GM23338 (cell line): ENCODE measurements at regions not wholly inside any gene's neighbourhood (a gene's known extent, or its start where the extent isn't known, plus 50 kb on each side); places are given as distances from the start of the nearest gene placed in this dataset.

Experiments
- ATAC-seq: fragments of 200-7000 bp; cut with Tn5 transposase; 3 replicates; pipeline ENCODE4 v1.9.1; 2020
- DNase-seq: peaks from one replicate; pipeline ENCODE4 v3.0.0-alpha.2; 2015; ENCODE audit warnings: low spot score
- H2AFZ ChIP-seq: fragments of 200-600 bp; sonication (generic); 2 replicates; pipeline ENCODE4 v1.8.0; 2016; ENCODE audit warnings: antibody characterized with exemption, mild to moderate bottlenecking, moderate library complexity
- H3F3A ChIP-seq: fragments of 200-600 bp; sonication (generic); replicated peaks from 2 replicates; pipeline ENCODE4 v1.8.0; 2017; ENCODE audit warnings: antibody characterized with exemption, mixed run types, low read depth
- H3K27ac ChIP-seq: fragments of 200-600 bp; sonication (generic); 2 replicates; pipeline ENCODE4 v1.6.1; 2016; ENCODE audit warnings: low read depth
- H3K27me3 ChIP-seq: fragments of 200-600 bp; sonication (generic); 2 replicates; pipeline ENCODE4 v1.8.0; 2016; ENCODE audit warnings: mild to moderate bottlenecking, mixed run types, moderate library complexity; ENCODE audit not compliant: insufficient read depth
- H3K36me3 ChIP-seq: fragments of 200-600 bp; sonication (generic); 2 replicates; pipeline ENCODE4 v1.8.0; 2016; ENCODE audit warnings: mild to moderate bottlenecking; ENCODE audit not compliant: insufficient read depth
- H3K4me1 ChIP-seq: fragments of 200-600 bp; sonication (generic); 2 replicates; pipeline ENCODE4 v1.8.0; 2016; ENCODE audit warnings: mild to moderate bottlenecking, moderate library complexity; ENCODE audit not compliant: insufficient read depth
- H3K4me2 ChIP-seq: fragments of 200-600 bp; sonication (generic); 2 replicates; pipeline ENCODE4 v1.7.1; 2017; ENCODE audit warnings: mixed run types
- H3K4me3 ChIP-seq: fragments of 200-600 bp; sonication (generic); 2 replicates; pipeline ENCODE4 v1.6.1; 2016; ENCODE audit warnings: mixed run types
- H3K79me2 ChIP-seq: fragments of 200-600 bp; sonication (generic); replicated peaks from 2 replicates; pipeline ENCODE4 v1.8.0; 2017; ENCODE audit warnings: mild to moderate bottlenecking; ENCODE audit not compliant: insufficient read depth
- H3K9me2 ChIP-seq: fragments of 200-600 bp; sonication (generic); 2 replicates; pipeline ENCODE4 v1.8.0; 2017; ENCODE audit not compliant: insufficient read depth
- H4K20me1 ChIP-seq: fragments of 200-600 bp; sonication (generic); replicated peaks from 2 replicates; pipeline ENCODE4 v1.8.0; 2017; ENCODE audit warnings: mild to moderate bottlenecking; ENCODE audit not compliant: insufficient read depth
- H3K27ac Mint-ChIP-seq: 2 replicates; pipeline ENCODE4 v1.8.0; 2020; ENCODE audit warnings: inconsistent platforms, mild to moderate bottlenecking, moderate library complexity, mixed read lengths
- H3K27me3 Mint-ChIP-seq: 3 replicates; pipeline ENCODE4 v1.8.0; 2022; ENCODE audit warnings: low read depth, mild to moderate bottlenecking, moderate library complexity, mixed read lengths, inconsistent platforms; ENCODE audit not compliant: insufficient read depth, poor library complexity
- H3K36me3 Mint-ChIP-seq: 3 replicates; pipeline ENCODE4 v1.8.0; 2021; ENCODE audit warnings: low read depth, mild to moderate bottlenecking, inconsistent platforms, moderate library complexity, mixed read lengths
- H3K4me1 Mint-ChIP-seq: 3 replicates; pipeline ENCODE4 v1.8.0; 2020; ENCODE audit warnings: mild to moderate bottlenecking, inconsistent platforms, mixed read lengths
- H3K4me3 Mint-ChIP-seq: 3 replicates; pipeline ENCODE4 v1.8.0; 2021; ENCODE audit warnings: moderate library complexity, mild to moderate bottlenecking, inconsistent platforms, mixed read lengths
- H3K9me3 Mint-ChIP-seq: 3 replicates; pipeline ENCODE4 v1.8.0; 2020; ENCODE audit warnings: moderate library complexity, mild to moderate bottlenecking, inconsistent platforms, mixed read lengths
- EZH2 ChIP-seq: fragments of 200-600 bp; sonication (generic); IDR thresholded peaks from one replicate; pipeline ENCODE4 v1.8.0; 2017; ENCODE audit warnings: antibody characterized with exemption, mild to moderate bottlenecking, low read depth; ENCODE audit not compliant: unreplicated experiment
- JUNB ChIP-seq: IDR thresholded peaks from one replicate; pipeline ENCODE4 v1.6.1; 2016; ENCODE audit warnings: antibody characterized with exemption; ENCODE audit not compliant: unreplicated experiment
- NANOG ChIP-seq: IDR thresholded peaks from 2 replicates; pipeline ENCODE4 v1.6.1; 2016; ENCODE audit warnings: antibody characterized with exemption, borderline replicate concordance
- STAT1 ChIP-seq: IDR thresholded peaks from one replicate; pipeline ENCODE4 v1.6.1; 2016; ENCODE audit warnings: antibody characterized with exemption; ENCODE audit not compliant: unreplicated experiment
- ZNF114 ChIP-seq: fragments of 250-450 bp; sonication (Bioruptor Pico); IDR thresholded peaks from 2 replicates; pipeline ENCODE4 v1.5.0; 2020; ENCODE audit warnings: mild to moderate bottlenecking, moderate library complexity
- TF ChIP-seq, protein P1 (sequence below), 2 experiments: fragments of 200-600 bp in 1 of 2; sonication (generic) in 1 of 2; conservative IDR thresholded peaks; 2 replicates each; pipeline versions ENCODE4 v1.5.1 to v1.6.1; 2016 to 2017; ENCODE audit warnings: antibody characterized with exemption in 2 of 2, low read depth in 2 of 2, mild to moderate bottlenecking in 2 of 2, moderate library complexity in 1 of 2
- TF ChIP-seq, protein P2 (sequence below): IDR thresholded peaks from 2 replicates; pipeline ENCODE4 v1.6.1; 2016; ENCODE audit warnings: antibody characterized with exemption
- TF ChIP-seq, protein P3 (sequence below): IDR thresholded peaks from one replicate; pipeline ENCODE4 v1.6.1; 2018; ENCODE audit warnings: antibody characterized with exemption; ENCODE audit not compliant: unreplicated experiment
- TF ChIP-seq, protein P4 (sequence below): fragments of 250-450 bp; sonication (Bioruptor Pico); IDR thresholded peaks from 2 replicates; pipeline ENCODE4 v1.5.0; 2020; ENCODE audit warnings: mild to moderate bottlenecking, moderate library complexity

- no peaks in the 10 kb centered on the region for H3F3A ChIP-seq
- H3K4me3 ChIP-seq = no peak overlapping the region
- H4K20me1 ChIP-seq = no peaks in the 10 kb centered on the region
- Mint-ChIP-seq H3K36me3 (no peaks in the 10 kb centered on the region), H3K4me1 (no peaks in the 10 kb centered on the region), H3K9me3 (no peaks in the 10 kb centered on the region), H3K27me3 (no peaks in the 10 kb centered on the region), H3K27ac (no peak overlapping the region), H3K4me3 (no peak overlapping the region)
- H3K9me2 ChIP-seq = peaks cover 4% of the 10 kb centered on the region; the same call in 1 of the 2 replicates
- H3K36me3 ChIP-seq = no peaks in the 10 kb centered on the region
- no peak overlapping the region for H3K4me2 ChIP-seq
- ATAC-seq (no peak), DNase-seq (no peak)
- no peaks in the 10 kb centered on the region for H3K79me2 ChIP-seq
- TF ChIP-seq ZNF114 (CRISPR knock-in tag) (no peak), EZH2 (no peak), NANOG (no peak), JUNB (no peak), STAT1 (no peak)
- TF ChIP-seq, protein P1, sequence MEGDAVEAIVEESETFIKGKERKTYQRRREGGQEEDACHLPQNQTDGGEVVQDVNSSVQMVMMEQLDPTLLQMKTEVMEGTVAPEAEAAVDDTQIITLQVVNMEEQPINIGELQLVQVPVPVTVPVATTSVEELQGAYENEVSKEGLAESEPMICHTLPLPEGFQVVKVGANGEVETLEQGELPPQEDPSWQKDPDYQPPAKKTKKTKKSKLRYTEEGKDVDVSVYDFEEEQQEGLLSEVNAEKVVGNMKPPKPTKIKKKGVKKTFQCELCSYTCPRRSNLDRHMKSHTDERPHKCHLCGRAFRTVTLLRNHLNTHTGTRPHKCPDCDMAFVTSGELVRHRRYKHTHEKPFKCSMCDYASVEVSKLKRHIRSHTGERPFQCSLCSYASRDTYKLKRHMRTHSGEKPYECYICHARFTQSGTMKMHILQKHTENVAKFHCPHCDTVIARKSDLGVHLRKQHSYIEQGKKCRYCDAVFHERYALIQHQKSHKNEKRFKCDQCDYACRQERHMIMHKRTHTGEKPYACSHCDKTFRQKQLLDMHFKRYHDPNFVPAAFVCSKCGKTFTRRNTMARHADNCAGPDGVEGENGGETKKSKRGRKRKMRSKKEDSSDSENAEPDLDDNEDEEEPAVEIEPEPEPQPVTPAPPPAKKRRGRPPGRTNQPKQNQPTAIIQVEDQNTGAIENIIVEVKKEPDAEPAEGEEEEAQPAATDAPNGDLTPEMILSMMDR (conservative IDR thresholded peaks at IDR 0.05; ENCODE audit: low read depth in 2 of 2) = no peak
- TF ChIP-seq, protein P2, sequence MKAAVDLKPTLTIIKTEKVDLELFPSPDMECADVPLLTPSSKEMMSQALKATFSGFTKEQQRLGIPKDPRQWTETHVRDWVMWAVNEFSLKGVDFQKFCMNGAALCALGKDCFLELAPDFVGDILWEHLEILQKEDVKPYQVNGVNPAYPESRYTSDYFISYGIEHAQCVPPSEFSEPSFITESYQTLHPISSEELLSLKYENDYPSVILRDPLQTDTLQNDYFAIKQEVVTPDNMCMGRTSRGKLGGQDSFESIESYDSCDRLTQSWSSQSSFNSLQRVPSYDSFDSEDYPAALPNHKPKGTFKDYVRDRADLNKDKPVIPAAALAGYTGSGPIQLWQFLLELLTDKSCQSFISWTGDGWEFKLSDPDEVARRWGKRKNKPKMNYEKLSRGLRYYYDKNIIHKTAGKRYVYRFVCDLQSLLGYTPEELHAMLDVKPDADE = no peak
- TF ChIP-seq, protein P3, sequence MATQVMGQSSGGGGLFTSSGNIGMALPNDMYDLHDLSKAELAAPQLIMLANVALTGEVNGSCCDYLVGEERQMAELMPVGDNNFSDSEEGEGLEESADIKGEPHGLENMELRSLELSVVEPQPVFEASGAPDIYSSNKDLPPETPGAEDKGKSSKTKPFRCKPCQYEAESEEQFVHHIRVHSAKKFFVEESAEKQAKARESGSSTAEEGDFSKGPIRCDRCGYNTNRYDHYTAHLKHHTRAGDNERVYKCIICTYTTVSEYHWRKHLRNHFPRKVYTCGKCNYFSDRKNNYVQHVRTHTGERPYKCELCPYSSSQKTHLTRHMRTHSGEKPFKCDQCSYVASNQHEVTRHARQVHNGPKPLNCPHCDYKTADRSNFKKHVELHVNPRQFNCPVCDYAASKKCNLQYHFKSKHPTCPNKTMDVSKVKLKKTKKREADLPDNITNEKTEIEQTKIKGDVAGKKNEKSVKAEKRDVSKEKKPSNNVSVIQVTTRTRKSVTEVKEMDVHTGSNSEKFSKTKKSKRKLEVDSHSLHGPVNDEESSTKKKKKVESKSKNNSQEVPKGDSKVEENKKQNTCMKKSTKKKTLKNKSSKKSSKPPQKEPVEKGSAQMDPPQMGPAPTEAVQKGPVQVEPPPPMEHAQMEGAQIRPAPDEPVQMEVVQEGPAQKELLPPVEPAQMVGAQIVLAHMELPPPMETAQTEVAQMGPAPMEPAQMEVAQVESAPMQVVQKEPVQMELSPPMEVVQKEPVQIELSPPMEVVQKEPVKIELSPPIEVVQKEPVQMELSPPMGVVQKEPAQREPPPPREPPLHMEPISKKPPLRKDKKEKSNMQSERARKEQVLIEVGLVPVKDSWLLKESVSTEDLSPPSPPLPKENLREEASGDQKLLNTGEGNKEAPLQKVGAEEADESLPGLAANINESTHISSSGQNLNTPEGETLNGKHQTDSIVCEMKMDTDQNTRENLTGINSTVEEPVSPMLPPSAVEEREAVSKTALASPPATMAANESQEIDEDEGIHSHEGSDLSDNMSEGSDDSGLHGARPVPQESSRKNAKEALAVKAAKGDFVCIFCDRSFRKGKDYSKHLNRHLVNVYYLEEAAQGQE = no peak
- TF ChIP-seq, protein P4, sequence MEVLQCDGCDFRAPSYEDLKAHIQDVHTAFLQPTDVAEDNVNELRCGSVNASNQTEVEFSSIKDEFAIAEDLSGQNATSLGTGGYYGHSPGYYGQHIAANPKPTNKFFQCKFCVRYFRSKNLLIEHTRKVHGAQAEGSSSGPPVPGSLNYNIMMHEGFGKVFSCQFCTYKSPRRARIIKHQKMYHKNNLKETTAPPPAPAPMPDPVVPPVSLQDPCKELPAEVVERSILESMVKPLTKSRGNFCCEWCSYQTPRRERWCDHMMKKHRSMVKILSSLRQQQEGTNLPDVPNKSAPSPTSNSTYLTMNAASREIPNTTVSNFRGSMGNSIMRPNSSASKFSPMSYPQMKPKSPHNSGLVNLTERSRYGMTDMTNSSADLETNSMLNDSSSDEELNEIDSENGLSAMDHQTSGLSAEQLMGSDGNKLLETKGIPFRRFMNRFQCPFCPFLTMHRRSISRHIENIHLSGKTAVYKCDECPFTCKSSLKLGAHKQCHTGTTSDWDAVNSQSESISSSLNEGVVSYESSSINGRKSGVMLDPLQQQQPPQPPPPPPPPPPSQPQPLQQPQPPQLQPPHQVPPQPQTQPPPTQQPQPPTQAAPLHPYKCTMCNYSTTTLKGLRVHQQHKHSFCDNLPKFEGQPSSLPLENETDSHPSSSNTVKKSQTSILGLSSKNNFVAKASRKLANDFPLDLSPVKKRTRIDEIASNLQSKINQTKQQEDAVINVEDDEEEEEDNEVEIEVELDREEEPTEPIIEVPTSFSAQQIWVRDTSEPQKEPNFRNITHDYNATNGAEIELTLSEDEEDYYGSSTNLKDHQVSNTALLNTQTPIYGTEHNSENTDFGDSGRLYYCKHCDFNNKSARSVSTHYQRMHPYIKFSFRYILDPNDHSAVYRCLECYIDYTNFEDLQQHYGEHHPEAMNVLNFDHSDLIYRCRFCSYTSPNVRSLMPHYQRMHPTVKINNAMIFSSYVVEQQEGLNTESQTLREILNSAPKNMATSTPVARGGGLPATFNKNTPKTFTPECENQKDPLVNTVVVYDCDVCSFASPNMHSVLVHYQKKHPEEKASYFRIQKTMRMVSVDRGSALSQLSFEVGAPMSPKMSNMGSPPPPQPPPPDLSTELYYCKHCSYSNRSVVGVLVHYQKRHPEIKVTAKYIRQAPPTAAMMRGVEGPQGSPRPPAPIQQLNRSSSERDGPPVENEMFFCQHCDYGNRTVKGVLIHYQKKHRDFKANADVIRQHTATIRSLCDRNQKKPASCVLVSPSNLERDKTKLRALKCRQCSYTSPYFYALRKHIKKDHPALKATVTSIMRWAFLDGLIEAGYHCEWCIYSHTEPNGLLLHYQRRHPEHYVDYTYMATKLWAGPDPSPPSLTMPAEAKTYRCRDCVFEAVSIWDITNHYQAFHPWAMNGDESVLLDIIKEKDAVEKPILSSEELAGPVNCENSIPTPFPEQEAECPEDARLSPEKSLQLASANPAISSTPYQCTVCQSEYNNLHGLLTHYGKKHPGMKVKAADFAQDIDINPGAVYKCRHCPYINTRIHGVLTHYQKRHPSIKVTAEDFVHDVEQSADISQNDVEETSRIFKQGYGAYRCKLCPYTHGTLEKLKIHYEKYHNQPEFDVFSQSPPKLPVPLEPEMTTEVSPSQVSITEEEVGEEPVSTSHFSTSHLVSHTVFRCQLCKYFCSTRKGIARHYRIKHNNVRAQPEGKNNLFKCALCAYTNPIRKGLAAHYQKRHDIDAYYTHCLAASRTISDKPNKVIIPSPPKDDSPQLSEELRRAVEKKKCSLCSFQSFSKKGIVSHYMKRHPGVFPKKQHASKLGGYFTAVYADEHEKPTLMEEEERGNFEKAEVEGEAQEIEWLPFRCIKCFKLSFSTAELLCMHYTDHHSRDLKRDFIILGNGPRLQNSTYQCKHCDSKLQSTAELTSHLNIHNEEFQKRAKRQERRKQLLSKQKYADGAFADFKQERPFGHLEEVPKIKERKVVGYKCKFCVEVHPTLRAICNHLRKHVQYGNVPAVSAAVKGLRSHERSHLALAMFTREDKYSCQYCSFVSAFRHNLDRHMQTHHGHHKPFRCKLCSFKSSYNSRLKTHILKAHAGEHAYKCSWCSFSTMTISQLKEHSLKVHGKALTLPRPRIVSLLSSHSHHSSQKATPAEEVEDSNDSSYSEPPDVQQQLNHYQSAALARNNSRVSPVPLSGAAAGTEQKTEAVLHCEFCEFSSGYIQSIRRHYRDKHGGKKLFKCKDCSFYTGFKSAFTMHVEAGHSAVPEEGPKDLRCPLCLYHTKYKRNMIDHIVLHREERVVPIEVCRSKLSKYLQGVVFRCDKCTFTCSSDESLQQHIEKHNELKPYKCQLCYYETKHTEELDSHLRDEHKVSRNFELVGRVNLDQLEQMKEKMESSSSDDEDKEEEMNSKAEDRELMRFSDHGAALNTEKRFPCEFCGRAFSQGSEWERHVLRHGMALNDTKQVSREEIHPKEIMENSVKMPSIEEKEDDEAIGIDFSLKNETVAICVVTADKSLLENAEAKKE (CRISPR knock-in tag) = no peak
- no peaks in the 10 kb centered on the region for H3K4me1 ChIP-seq
- H2AFZ ChIP-seq = no peak overlapping the region
- H3K27ac ChIP-seq = no peak overlapping the region
- no peaks in the 10 kb centered on the region for H3K27me3 ChIP-seq
These were observed 680.4 kb downstream of the TDRD15 start for GRCh38 chr2:21804151-21804550.
